GM19324 (cell line): ENCODE measurements at regions not wholly inside any gene's neighbourhood (a gene's known extent, or its start where the extent isn't known, plus 50 kb on each side); places are given as distances from the start of the nearest gene placed in this dataset.

Experiments
- ATAC-seq: cut with Tn5 transposase; IDR thresholded peaks from one replicate; pipeline ENCODE4 v1.9.1; 2021; ENCODE audit warnings: mild to moderate bottlenecking, moderate library complexity; ENCODE audit not compliant: unreplicated experiment, low FRiP score

GRCh38 chr6:128676456-128676855 lies 156.1 kb upstream of the PTPRK start:
- ATAC-seq, result no peak

- no peak for ATAC-seq
Measured at GRCh38 chr6:128672023-128672422, 151.6 kb upstream of the PTPRK start.

GRCh38 chr6:128667339-128667858 lies 147.0 kb upstream of the PTPRK start:
- no peak for ATAC-seq

- no peak for ATAC-seq
Measured at GRCh38 chr6:128666405-128666804, 146.0 kb upstream of the PTPRK start.

GRCh38 chr6:128663238-128663637 lies 142.8 kb upstream of the PTPRK start:
- no peak for ATAC-seq

- no peak for ATAC-seq
Measured at GRCh38 chr6:128659878-128660622, 139.7 kb upstream of the PTPRK start.

GRCh38 chr6:128659276-128659675 lies 138.9 kb upstream of the PTPRK start:
- no peak for ATAC-seq

GRCh38 chr6:128657181-128657580 lies 136.8 kb upstream of the PTPRK start:
- no peak for ATAC-seq

GRCh38 chr6:128655978-128656498 lies 135.6 kb upstream of the PTPRK start:
- no peak for ATAC-seq

GRCh38 chr6:128648022-128648598 lies 127.7 kb upstream of the PTPRK start:
- no peak for ATAC-seq

GRCh38 chr6:128642132-128642531 lies 121.7 kb upstream of the PTPRK start:
- no peak for ATAC-seq

- ATAC-seq, result no peak
Measured at GRCh38 chr6:128641703-128642102, 121.3 kb upstream of the PTPRK start.

- no peak for ATAC-seq
Measured at GRCh38 chr6:128638817-128639216, 118.4 kb upstream of the PTPRK start.

- ATAC-seq, result no peak
Measured at GRCh38 chr6:128635219-128635618, 114.8 kb upstream of the PTPRK start.

GRCh38 chr6:128632131-128632530 lies 111.7 kb upstream of the PTPRK start:
- ATAC-seq, result no peak

- no peak for ATAC-seq
Measured at GRCh38 chr6:128631031-128631430, 110.6 kb upstream of the PTPRK start.

- no peak for ATAC-seq
Measured at GRCh38 chr6:128630213-128630612, 109.8 kb upstream of the PTPRK start.

- no peak for ATAC-seq
Measured at GRCh38 chr6:128617285-128617684, 96.9 kb upstream of the PTPRK start.

- no peak for ATAC-seq
Measured at GRCh38 chr6:128616342-128616741, 95.9 kb upstream of the PTPRK start.

GRCh38 chr6:128606611-128607010 lies 86.2 kb upstream of the PTPRK start:
- no peak for ATAC-seq

- ATAC-seq, result no peak
Measured at GRCh38 chr6:128605961-128606360, 85.6 kb upstream of the PTPRK start.

- no peak for ATAC-seq
Measured at GRCh38 chr6:128601060-128601459, 80.7 kb upstream of the PTPRK start.
